SK-N-SH (cell line): ENCODE measurements at regions not wholly inside any gene's neighbourhood (a gene's known extent, or its start where the extent isn't known, plus 50 kb on each side); places are given as distances from the start of the nearest gene placed in this dataset.

ENCODE experiments used
- CTCF ChIA-PET: fragments of 300-600, 350-600 bp; formaldehyde crosslinking; extraction: SDS; loops from one replicate; lab custom pipeline; 2021; lab: Yijun Ruan, JAX
- POLR2A ChIA-PET: fragments of 350-600 bp; sonication (Branson Sonifier 250); formaldehyde crosslinking; extraction: SDS; loops from one replicate; lab custom pipeline; 2020; ENCODE audit warnings: antibody characterized with exemption, inconsistent platforms; lab: Yijun Ruan, JAX
- DNase-seq: peaks from one replicate; pipeline ENCODE4 v3.0.0; 2012
- H2AFZ ChIP-seq: fragments of 200-600 bp; sonication (generic); 2 replicates; pipeline ENCODE4 v1.8.1; 2016; ENCODE audit warnings: antibody characterized with exemption, mild to moderate bottlenecking, low read depth
- H3F3A ChIP-seq: fragments of 200-600 bp; sonication (generic); replicated peaks from 2 replicates; pipeline ENCODE3; 2016; ENCODE audit warnings: antibody characterized with exemption, mild to moderate bottlenecking; ENCODE audit not compliant: insufficient read depth
- H3K27ac ChIP-seq, 2 experiments: fragments of 200-500 bp in 1 of 2; fragments of 200-600 bp in 1 of 2; sonication (Bioruptor generic) in 1 of 2; sonication (generic), shearing (Covaris generic) in 1 of 2; 2 replicates each; pipeline versions ENCODE4 v1.5.1 to v1.6.1; 2014 to 2016; ENCODE audit warnings: low read depth in 2 of 2, inconsistent platforms in 1 of 2, low read length in 1 of 2, mild to moderate bottlenecking in 1 of 2, mixed read lengths in 1 of 2
- H3K27me3 ChIP-seq: fragments of 200-600 bp; sonication (generic), shearing (Covaris generic); 2 replicates; pipeline ENCODE4 v1.6.1; 2016; ENCODE audit warnings: mixed run types; ENCODE audit not compliant: insufficient read depth
- H3K36me3 ChIP-seq, 2 experiments: fragments of 200-500 bp in 1 of 2; fragments of 200-600 bp in 1 of 2; sonication (Bioruptor generic) in 1 of 2; sonication (generic) in 1 of 2; replicated peaks in 1 of 2; 2 replicates each; pipeline versions ENCODE3 to v1.5.1; 2014 to 2016; ENCODE audit warnings: low read length in 1 of 2, mild to moderate bottlenecking in 1 of 2; ENCODE audit not compliant: insufficient read depth in 2 of 2, control insufficient read depth in 1 of 2
- H3K4me1 ChIP-seq, 2 experiments: fragments of 200-500 bp in 1 of 2; fragments of 200-600 bp in 1 of 2; sonication (Bioruptor generic) in 1 of 2; sonication (generic), shearing (Covaris generic) in 1 of 2; 2 replicates each; pipeline versions ENCODE4 v1.5.1 to v1.6.1; 2014 to 2016; ENCODE audit warnings: low read depth in 1 of 2, low read length in 1 of 2, mixed run types in 1 of 2; ENCODE audit not compliant: insufficient read depth in 2 of 2, control insufficient read depth in 1 of 2
- H3K4me2 ChIP-seq: fragments of 200-600 bp; sonication (generic), shearing (Covaris generic); 2 replicates; pipeline ENCODE4 v1.6.1; 2017; ENCODE audit warnings: mixed run types
- H3K4me3 ChIP-seq, 2 experiments: fragments of 200-500 bp in 1 of 2; fragments of 200-600 bp in 1 of 2; sonication (Bioruptor generic) in 1 of 2; sonication (generic), shearing (Covaris generic) in 1 of 2; 2 replicates each; pipeline versions ENCODE4 v1.5.1 to v1.8.1; 2014 to 2016; ENCODE audit warnings: low read depth in 2 of 2, inconsistent platforms in 1 of 2, low read length in 1 of 2, mild to moderate bottlenecking in 1 of 2, mixed read lengths in 1 of 2, moderate library complexity in 1 of 2
- H3K79me2 ChIP-seq: fragments of 200-600 bp; sonication (generic); 2 replicates; pipeline ENCODE4 v1.8.1; 2017; ENCODE audit warnings: mild to moderate bottlenecking; ENCODE audit not compliant: insufficient read depth
- H3K9ac ChIP-seq: fragments of 200-600 bp; sonication (generic); 2 replicates; pipeline ENCODE4 v1.6.1; 2017; ENCODE audit warnings: mixed run types
- H3K9me2 ChIP-seq: fragments of 200-600 bp; sonication (generic); 2 replicates; pipeline ENCODE4 v1.6.1; 2017; ENCODE audit warnings: mixed run types
- H3K9me3 ChIP-seq: fragments of 200-600 bp; sonication (generic); 2 replicates; pipeline ENCODE4 v1.6.1; 2017; ENCODE audit warnings: mixed run types, mild to moderate bottlenecking, moderate library complexity
- H4K20me1 ChIP-seq: fragments of 200-600 bp; sonication (generic); 2 replicates; pipeline ENCODE4 v1.6.1; 2017; ENCODE audit warnings: mild to moderate bottlenecking, mixed run types; ENCODE audit not compliant: insufficient read depth
- CHD2 ChIP-seq: fragments of 150-350 bp; IDR thresholded peaks from 2 replicates; pipeline ENCODE4 v1.6.1; 2018; ENCODE audit warnings: low read length; ENCODE audit not compliant: partially characterized antibody
- CTCF ChIP-seq: fragments of 200-600 bp; sonication (generic); IDR thresholded peaks from 2 replicates; pipeline ENCODE4 v1.6.1; 2017; ENCODE audit warnings: antibody characterized with exemption, mild to moderate bottlenecking, moderate library complexity
- EZH2phosphoT487 ChIP-seq: fragments of 200-600 bp; sonication (generic); IDR thresholded peaks from 2 replicates; pipeline ENCODE4 v1.6.1; 2017; ENCODE audit warnings: low read depth, mixed run types, mild to moderate bottlenecking, antibody characterized with exemption, moderate library complexity, borderline replicate concordance
- FOXJ3 ChIP-seq: sonication (generic); formaldehyde crosslinking; IDR thresholded peaks from 2 replicates; pipeline ENCODE4 v1.5.1; 2020; ENCODE audit warnings: mild to moderate bottlenecking, missing genetic modification reagents
- MEF2A ChIP-seq: IDR thresholded peaks from 2 replicates; pipeline ENCODE4 v1.4.0; 2012; ENCODE audit warnings: low read depth, borderline replicate concordance
- NRF1 ChIP-seq: IDR thresholded peaks from 2 replicates; pipeline ENCODE4 v1.6.1; 2012; ENCODE audit warnings: low read depth, mild to moderate bottlenecking, low read length
- PBX3 ChIP-seq: IDR thresholded peaks from 2 replicates; pipeline ENCODE4; 2012
- POLR2AphosphoS5 ChIP-seq: IDR thresholded peaks from 2 replicates; pipeline ENCODE4 v1.6.1; 2012; ENCODE audit warnings: low read depth, low read length
- RAD21 ChIP-seq: IDR thresholded peaks from 2 replicates; pipeline ENCODE4 v1.6.1; 2012; ENCODE audit warnings: mild to moderate bottlenecking, low read length
- RCOR1 ChIP-seq: fragments of 150-350 bp; IDR thresholded peaks from 2 replicates; pipeline ENCODE4 v1.6.1; 2017; ENCODE audit warnings: antibody characterized with exemption, low read length
- RFX5 ChIP-seq: IDR thresholded peaks from 2 replicates; pipeline ENCODE4 v1.6.1; 2012; ENCODE audit warnings: mild to moderate bottlenecking, improper control_type of control experiment, low read length
- RXRA ChIP-seq: IDR thresholded peaks from 2 replicates; pipeline ENCODE4 v1.4.0; 2012; ENCODE audit warnings: low read depth, mild to moderate bottlenecking, borderline replicate concordance
- SIN3A ChIP-seq: IDR thresholded peaks from 2 replicates; pipeline ENCODE4 v1.6.1; 2012; ENCODE audit warnings: low read depth, mild to moderate bottlenecking, low read length, moderate library complexity, borderline replicate concordance
- SMC3 ChIP-seq: IDR thresholded peaks from 2 replicates; pipeline ENCODE4 v1.6.1; 2012; ENCODE audit warnings: low read depth, low read length, improper control_type of control experiment
- TAF1 ChIP-seq: IDR thresholded peaks from 2 replicates; pipeline ENCODE4 v1.6.1; 2012; ENCODE audit warnings: low read depth, mild to moderate bottlenecking, low read length, moderate library complexity, borderline replicate concordance
- TCF12 ChIP-seq: IDR thresholded peaks from 2 replicates; pipeline ENCODE4 v1.4.0; 2012
- TEAD4 ChIP-seq: IDR thresholded peaks from 2 replicates; pipeline ENCODE4 v1.4.0; 2012; ENCODE audit warnings: mild to moderate bottlenecking, borderline replicate concordance; ENCODE audit not compliant: insufficient read depth
- USF1 ChIP-seq: IDR thresholded peaks from 2 replicates; pipeline ENCODE4 v1.4.0; 2012; ENCODE audit warnings: low read depth, borderline replicate concordance
- WGBS: methylation state at CpG from one replicate; pipeline ENCODE4 v1.1.6; 2017; ENCODE audit warnings: low lambda C conversion rate; 5-methylcytosine and 5-hydroxymethylcytosine counted together

- H3K4me2 ChIP-seq, result no peak overlapping the region
- no peak for TF ChIP-seq FOXJ3 (CRISPR knock-in tag)
- no peak for TF ChIP-seq CHD2
- no peak for TF ChIP-seq RAD21
- TF ChIP-seq NRF1, result no peak
- no peak for TF ChIP-seq RFX5
- no peak for TF ChIP-seq TEAD4
- TF ChIP-seq USF1, result no peak
- TF ChIP-seq RXRA, result no peak
- no peak for TF ChIP-seq MEF2A
- TF ChIP-seq POLR2AphosphoS5, result no peak
- no peak for TF ChIP-seq SIN3A
- TF ChIP-seq PBX3, result no peak
- TF ChIP-seq EZH2phosphoT487, result no peak
- TF ChIP-seq CTCF, result no peak
- TF ChIP-seq TCF12, result no peak
- no peak for TF ChIP-seq TAF1
- TF ChIP-seq RCOR1, result no peak
- no peak for TF ChIP-seq SMC3
- TF ChIP-seq, all 33 proteins: peak for 0
- Histone ChIP-seq H3K36me3 (no peaks in the 10 kb centered on the region), H3K9me2 (no peaks in the 10 kb centered on the region), H3K27me3 (no peaks in the 10 kb centered on the region; the same call in 1 of the 2 replicates), H3F3A (no peaks in the 10 kb centered on the region), H3K4me3 (no peak overlapping the region), H3K4me1 (no peaks in the 10 kb centered on the region), H3K9me3 (no peaks in the 10 kb centered on the region), H2AFZ (no peak overlapping the region), H3K9ac (no peak overlapping the region), H4K20me1 (no peaks in the 10 kb centered on the region), H3K27ac (no peak overlapping the region), H3K79me2 (no peaks in the 10 kb centered on the region)
- ChIA-PET POLR2A (no interaction called here), CTCF (no interaction called here)
- WGBS, result 58% methylated on average over 1 of the region's 1 CpG
- DNase-seq, result no peak
Measured at GRCh38 chr6:4395386-4395785, 260.0 kb upstream of the ECI2 start.
